HG03095 (cell line): ENCODE measurements at regions not wholly inside any gene's neighbourhood (a gene's known extent, or its start where the extent isn't known, plus 50 kb on each side); places are given as distances from the start of the nearest gene placed in this dataset.
A peak's percentile ranks its signal among the peaks of the same experiment; 100 is the strongest.

Experiments used
- ATAC-seq: cut with Tn5 transposase; IDR thresholded peaks from one replicate; pipeline ENCODE4 v1.9.1; 2021; ENCODE audit warnings: moderate library complexity; ENCODE audit not compliant: unreplicated experiment

- ATAC-seq: peak; percentile 81
These were observed 350.3 kb downstream of the PTTG2 start for GRCh38 chr4:38310446-38311043.

DNA sequence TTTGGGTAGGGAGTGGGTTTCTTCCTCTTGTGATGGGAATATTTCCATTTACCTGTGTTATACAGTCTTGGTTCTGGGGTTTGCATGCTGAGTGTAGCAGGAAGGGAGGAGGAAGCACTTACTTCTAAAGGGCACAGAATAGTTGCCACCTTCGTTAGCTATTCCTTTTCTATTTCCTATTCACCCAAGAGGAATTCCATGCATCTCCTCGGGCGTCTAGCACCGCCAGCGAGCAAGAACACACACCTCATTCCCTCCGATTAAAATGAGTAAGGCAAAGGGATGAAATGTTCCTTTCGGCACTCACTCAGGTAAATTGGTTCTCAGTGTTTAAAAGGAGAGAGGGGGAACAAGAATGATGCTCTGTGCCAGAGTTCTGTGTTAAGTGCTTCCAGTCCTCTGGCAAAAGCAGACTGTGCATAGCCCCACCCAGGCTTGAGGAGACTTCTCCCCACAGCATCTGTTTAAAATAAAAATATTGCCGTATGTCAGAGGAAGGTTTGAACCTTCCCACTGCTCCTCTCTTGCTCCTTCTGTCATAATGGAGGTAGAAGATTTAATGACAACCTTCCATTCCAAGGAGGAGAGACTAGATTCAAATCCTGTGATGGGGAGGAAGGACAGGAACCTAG lies 351.4 kb downstream of the PTTG2 start:
- ATAC-seq: no peak

GRCh38 chr4:38313175-38313574 lies 350.8 kb upstream of the KLF3 start:
- ATAC-seq: no peak

GRCh38 chr4:38313999-38314561 lies 349.9 kb upstream of the KLF3 start:
- ATAC-seq: no peak

DNA sequence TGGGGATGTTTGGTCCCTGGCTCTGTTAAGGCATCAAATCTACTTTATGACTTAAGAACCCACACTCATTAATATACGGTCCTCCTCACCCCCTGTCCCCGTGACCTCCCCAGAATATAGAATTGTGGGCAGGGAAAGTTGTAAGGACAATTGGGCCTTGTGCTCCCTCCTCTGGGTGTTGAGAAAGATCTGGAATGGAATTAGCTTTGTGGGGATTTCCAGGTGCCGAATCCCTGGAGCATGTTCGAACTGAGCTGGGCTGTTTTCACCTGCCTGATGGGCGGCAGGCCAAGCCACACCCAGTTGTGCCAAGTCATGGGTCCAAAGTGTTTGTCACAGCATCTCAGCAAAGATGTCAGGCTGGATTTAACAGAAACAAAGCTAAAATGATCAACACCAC lies 349.3 kb upstream of the KLF3 start:
- ATAC-seq: no peak

DNA sequence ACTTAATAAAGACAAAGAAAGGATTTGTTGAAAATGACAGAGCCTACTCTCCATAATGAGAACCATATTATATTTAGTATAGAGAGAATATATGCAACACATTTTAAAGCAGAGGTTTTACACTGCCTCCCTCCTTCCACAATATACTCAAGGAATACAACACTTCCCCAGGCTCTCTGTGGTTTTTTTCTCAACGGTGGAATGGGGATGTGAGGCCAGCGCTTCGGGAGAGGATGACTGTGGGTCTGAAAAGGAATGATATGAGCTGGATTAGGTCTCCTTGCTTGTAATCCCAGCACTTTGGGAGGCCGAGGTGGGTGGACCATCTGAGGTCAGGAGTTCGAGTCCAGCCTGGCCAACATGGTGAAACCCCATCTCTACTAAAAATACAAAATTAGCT lies 348.7 kb upstream of the KLF3 start:
- no peak for ATAC-seq

GRCh38 chr4:38316045-38316444 lies 348.0 kb upstream of the KLF3 start:
- ATAC-seq: no peak

GRCh38 chr4:38317041-38317674 lies 346.8 kb upstream of the KLF3 start:
- no peak for ATAC-seq

- peak; percentile 88 for ATAC-seq
These were observed 345.1 kb upstream of the KLF3 start for GRCh38 chr4:38318737-38319455.

DNA sequence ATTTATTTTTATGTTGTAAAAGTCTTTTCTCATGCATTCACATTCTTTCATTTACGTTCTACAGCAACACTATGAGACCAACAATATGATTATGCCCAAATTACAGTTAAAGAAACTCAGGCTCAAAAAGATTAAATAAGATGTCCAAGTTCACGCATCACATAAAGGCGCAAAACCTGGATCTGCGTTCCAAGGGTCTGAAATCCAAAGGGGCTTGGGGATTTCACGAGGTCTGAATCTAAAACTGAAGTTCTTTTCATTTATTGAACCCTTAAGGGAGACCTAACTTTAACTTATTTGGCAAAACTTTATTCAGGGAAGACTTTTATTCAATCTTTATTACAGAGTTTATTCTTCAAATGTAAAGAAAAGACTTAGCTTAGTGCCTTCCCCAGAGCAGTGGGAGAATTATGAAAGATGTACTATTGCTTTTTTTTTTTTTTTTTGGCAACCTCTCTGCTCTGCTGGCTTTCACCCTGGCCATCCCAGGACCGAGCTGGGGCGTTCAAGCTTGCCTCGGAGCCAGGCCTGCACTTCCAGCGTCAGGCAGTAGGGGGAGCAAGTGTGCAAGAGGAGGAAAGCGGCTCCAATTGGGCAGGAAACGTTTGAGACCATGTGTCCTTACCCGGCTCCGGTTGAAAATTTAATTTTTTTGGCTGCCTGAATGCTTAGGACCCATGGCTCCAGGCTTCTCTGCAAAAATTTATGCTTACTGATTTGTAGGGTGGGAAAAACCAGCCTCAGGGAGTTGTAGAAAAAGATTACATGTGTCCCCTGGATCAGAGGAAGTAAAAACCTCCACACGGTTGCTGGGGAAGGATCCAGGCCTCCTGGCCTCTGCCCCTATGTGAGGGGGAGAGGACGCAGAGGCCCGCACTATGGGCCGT lies 344.3 kb upstream of the KLF3 start:
- peak; percentile 53 for ATAC-seq

GRCh38 chr4:38320343-38320695 lies 343.7 kb upstream of the KLF3 start:
- no peak for ATAC-seq

- ATAC-seq: no peak
These were observed 343.2 kb upstream of the KLF3 start for GRCh38 chr4:38320833-38321232.

DNA sequence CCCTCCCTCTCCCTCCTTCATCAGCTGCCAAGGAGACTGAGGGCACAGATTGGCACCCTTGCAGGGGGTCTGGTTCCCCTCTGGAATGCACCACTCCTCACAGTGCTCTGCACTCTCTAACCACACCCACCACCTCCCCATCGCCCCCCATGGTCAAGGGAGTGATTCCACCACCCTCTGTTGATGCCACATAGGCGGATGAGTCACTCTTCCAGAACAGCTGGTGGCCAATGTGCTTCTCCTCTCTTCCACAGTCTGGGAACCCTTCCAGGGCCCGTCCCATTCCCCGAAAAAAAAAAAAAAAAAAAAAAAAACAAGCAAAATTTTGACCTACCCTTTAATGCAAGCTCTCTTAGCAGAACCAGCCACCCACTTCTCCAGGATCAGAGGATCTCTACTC lies 341.3 kb upstream of the KLF3 start:
- ATAC-seq: no peak

DNA sequence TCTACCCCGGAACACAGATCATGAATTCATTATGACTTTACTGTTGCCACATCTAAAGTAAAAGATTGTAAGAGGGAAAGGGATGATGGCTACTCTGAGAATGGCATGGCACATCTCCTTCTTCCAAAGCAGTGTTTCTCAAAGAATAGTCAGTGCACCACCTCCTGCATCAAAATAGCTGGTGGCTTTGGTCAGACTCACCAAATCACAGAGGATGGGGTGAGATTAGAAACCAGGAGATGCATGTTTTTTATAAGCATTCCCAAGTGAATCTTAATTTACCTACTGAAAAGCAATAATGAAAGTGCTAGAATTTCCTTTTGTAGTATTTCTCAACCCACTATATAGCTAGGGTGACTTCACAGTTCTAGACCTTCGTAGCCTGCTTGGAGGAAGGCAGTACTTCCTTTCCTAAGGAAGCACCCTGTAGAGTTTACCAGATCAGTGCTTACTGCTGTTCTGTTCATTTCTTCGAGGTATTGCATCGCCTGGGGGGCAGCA lies 340.8 kb upstream of the KLF3 start:
- ATAC-seq: no peak

GRCh38 chr4:38324861-38325628 lies 339.0 kb upstream of the KLF3 start:
- no peak for ATAC-seq

- ATAC-seq: no peak
These were observed 338.4 kb upstream of the KLF3 start for GRCh38 chr4:38325629-38325913.

DNA sequence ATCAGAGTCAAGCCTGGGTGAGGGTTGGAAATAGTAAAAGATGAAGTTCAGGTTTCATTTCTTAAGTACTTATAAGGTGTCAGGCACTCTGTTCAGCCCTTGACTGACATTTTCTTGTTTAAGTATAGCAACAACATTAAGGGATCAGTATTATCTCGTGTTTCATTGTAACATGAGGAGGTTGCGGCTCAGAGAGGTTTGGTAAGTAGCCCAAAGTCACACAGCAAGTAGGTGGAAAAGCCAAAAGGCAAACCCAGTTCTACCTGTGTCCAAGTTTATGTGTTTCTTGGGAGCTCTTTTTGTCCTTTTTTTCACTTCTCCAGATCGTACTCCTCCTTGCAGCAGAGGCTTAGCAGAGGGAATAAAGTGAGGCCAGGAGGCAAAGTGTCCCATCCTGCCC lies 337.5 kb upstream of the KLF3 start:
- no peak for ATAC-seq

DNA sequence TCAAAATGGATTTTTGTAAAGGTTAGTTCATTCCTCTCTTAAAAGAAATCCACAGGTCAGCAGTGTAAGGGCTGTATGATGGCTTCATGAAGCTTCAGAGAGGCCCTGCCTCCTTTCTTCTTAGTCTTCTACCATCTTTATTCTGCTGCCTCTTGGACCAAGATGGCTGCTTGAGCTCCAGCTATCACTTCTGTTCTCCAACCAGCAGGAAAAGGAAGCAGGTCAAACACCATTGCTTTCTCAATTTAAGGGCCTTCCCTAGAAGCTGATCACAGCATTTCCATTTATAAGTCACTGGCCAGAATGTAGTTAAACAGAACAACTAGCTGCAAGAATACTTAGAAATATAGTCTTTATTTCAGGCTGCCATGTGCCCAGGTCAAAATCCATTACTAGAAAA lies 336.8 kb upstream of the KLF3 start:
- no peak for ATAC-seq

DNA sequence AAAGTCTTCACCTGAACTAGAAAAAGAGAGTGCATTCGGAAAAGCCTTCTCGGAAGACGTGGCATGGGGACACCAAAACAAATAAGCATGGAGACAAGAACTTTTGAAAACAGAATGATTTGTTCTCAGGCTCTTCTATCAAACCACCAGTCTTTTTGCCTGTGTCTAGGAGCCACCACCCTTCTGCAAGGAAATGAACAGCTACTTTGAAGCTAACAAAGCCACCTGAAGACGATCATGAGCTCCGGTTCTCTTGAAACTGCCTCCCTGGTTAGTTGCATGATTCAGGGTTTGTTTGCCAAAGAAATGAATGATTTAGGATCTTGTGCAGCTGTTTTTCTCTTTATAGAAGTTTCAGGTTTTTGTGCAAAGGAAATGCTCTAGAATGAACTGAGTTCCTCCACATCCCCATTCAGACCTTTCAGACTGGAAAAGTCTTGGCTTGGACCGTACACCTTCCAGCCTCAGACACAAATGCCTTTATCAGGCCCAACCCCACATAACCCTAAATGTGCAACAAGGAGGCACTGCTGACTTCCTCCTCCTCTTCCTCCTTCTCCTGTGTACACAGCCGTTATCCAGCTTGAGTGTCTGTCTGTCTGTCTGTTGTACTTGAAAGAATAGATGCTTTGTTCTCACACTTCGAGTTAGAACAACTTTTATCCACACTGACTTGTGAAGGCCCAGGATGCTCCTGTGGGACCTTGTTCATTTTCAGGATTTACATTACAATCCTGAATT lies 334.8 kb upstream of the KLF3 start:
- ATAC-seq: no peak
